Mammary epithelial cell (primary cell): ENCODE measurements at regions not wholly inside any gene's neighbourhood (a gene's known extent, or its start where the extent isn't known, plus 50 kb on each side); places are given as distances from the start of the nearest gene placed in this dataset.

Experiments used
- CTCF ChIP-seq, 2 donors: IDR thresholded peaks in 1 of 2; conservative IDR thresholded peaks in 1 of 2; 2 replicates each; pipeline ENCODE4 v1.5.1; 2011 to 2012; ENCODE audit warnings: inconsistent platforms in 2 of 2, low read length in 2 of 2, mild to moderate bottlenecking in 2 of 2, control low read depth in 1 of 2, low read depth in 1 of 2; ENCODE audit not compliant: insufficient read depth in 1 of 2; ENCODE audit errors: extremely low read depth in 1 of 2
- EZH2 ChIP-seq: IDR thresholded peaks from 2 replicates; pipeline ENCODE4 v1.6.1; 2012; ENCODE audit warnings: low read length, inconsistent platforms, borderline replicate concordance

GRCh38 chr13:63195726-63196125 lies 1780.1 kb upstream of the PCDH20 start:
- TF ChIP-seq EZH2: no peak
- no peak for TF ChIP-seq CTCF (conservative IDR thresholded peaks at IDR 0.05 in 1 of 2, IDR thresholded peaks at IDR 0.05 in 1 of 2; ENCODE audit: extremely low read depth in 1 of 2, insufficient read depth in 1 of 2, low read depth in 1 of 2, low read length in 2 of 2)
